ENCODE measurements at regions not wholly inside any gene's neighbourhood (a gene's known extent, or its start where the extent isn't known, plus 50 kb on each side); places are given as distances from the start of the nearest gene placed in this dataset.

DNA sequence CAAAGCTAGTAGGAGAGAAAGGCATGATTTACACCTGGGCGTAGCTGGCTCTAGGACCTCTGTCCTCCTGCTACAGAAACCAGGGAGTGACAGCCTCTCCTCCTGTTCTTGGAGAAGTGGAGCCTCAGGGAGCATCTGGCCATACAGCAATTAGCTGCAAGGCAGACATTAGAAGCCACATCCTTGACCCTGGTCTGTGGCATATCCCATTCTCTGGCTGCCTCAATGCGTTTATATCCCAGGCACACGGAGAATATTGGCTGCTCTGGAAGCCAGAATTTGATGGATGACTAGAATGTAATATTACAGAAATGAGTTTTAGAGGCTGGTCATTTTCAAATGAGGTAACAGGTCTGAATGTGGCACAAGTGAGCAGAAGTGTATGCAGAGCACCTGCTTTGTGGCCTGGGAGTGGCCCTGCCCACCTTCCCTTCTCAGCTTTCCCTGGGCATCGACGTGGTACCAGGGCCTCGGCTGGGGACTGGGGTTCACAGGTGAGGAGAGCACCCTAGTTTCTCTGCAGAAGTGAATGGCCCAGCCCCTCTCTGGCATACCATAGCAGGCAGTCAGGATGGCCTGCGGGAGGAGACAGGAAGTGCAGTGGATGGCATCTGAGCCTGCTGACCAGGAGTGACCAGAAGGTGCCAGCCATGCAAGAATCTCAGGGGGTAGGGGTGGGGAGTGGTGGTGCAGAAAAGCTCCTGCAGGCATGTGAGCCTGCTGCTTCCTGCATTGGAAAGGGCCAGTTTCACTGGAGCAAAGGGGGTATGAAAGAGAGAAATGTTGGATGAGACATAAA is 367.2 kb upstream of the ZNF32 start:
- Histone ChIP-seq H3K27me3 (ENCODE audit: low read depth, low read length) (no peaks in the 10 kb centered on the region), H3K79me2 (ENCODE audit: low read length) (no peaks in the 10 kb centered on the region), H3K9ac (ENCODE audit: low read length) (no peak overlapping the region), H3K4me2 (ENCODE audit: low read length) (no peak overlapping the region), H3K36me3 (replicated peaks; ENCODE audit: low read depth, low read length) (no peaks in the 10 kb centered on the region), H3K27ac (ENCODE audit: low read length) (no peak overlapping the region), H4K20me1 (ENCODE audit: insufficient read depth, low read length) (no peaks in the 10 kb centered on the region), H2AFZ (ENCODE audit: low read depth, low read length) (no peak overlapping the region), H3K9me3 (ENCODE audit: insufficient read depth, low read length) (peaks cover 4% of the 10 kb centered on the region; the same call in 1 of the 2 replicates), H3K4me1 (ENCODE audit: low read length) (peaks cover 43% of the 10 kb centered on the region), H3K4me3 (ENCODE audit: low read length) (no peak overlapping the region)
- no peak for TF ChIP-seq EZH2phosphoT487 (IDR thresholded peaks at IDR 0.05; ENCODE audit: low read depth)
- TF ChIP-seq, protein P1, sequence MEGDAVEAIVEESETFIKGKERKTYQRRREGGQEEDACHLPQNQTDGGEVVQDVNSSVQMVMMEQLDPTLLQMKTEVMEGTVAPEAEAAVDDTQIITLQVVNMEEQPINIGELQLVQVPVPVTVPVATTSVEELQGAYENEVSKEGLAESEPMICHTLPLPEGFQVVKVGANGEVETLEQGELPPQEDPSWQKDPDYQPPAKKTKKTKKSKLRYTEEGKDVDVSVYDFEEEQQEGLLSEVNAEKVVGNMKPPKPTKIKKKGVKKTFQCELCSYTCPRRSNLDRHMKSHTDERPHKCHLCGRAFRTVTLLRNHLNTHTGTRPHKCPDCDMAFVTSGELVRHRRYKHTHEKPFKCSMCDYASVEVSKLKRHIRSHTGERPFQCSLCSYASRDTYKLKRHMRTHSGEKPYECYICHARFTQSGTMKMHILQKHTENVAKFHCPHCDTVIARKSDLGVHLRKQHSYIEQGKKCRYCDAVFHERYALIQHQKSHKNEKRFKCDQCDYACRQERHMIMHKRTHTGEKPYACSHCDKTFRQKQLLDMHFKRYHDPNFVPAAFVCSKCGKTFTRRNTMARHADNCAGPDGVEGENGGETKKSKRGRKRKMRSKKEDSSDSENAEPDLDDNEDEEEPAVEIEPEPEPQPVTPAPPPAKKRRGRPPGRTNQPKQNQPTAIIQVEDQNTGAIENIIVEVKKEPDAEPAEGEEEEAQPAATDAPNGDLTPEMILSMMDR (IDR thresholded peaks at IDR 0.05; ENCODE audit: low read depth, low read length) = no peak

DNA sequence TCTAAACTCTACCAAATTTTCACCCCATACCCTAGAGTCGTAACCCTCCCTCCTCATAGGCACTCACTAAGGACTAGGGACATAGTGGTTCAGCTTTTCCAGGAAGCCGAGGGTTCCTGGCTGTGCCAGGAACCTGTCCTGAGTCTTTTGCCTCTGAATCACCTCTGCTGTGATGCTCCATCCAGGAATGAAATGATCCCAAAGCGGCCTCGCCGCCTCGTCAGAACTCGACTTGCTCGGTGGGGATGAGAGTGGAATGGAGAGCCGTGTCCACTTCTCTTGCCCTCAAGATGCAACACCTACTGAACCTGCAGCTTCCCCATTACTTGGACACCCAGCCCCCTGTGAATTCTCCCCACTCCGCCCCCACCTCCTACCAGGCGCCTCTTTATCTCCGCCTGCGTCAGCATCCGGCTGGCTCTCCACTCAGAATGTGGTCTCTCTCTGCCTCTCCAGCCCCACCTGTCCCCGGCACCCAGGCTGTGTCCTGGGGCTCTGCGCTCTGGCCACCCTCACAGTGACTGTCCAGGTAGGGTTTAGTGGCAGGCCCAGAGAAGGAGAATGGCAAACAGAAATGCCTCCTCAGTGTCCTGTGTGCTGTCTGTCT is 366.1 kb upstream of the ZNF32 start:
- Histone ChIP-seq H3K4me2 (ENCODE audit: low read length) (no peak overlapping the region), H3K9me3 (ENCODE audit: insufficient read depth, low read length) (peaks cover 4% of the 10 kb centered on the region; the same call in 1 of the 2 replicates), H3K27me3 (ENCODE audit: low read depth, low read length) (no peaks in the 10 kb centered on the region), H2AFZ (ENCODE audit: low read depth, low read length) (no peak overlapping the region), H3K79me2 (ENCODE audit: low read length) (no peaks in the 10 kb centered on the region), H3K36me3 (replicated peaks; ENCODE audit: low read depth, low read length) (no peaks in the 10 kb centered on the region), H3K27ac (ENCODE audit: low read length) (no peak overlapping the region), H4K20me1 (ENCODE audit: insufficient read depth, low read length) (no peaks in the 10 kb centered on the region), H3K4me1 (ENCODE audit: low read length) (peaks cover 39% of the 10 kb centered on the region), H3K9ac (ENCODE audit: low read length) (no peak overlapping the region), H3K4me3 (ENCODE audit: low read length) (no peak overlapping the region)
- TF ChIP-seq, protein P1 (IDR thresholded peaks at IDR 0.05; ENCODE audit: low read depth, low read length) = no peak
- TF ChIP-seq EZH2phosphoT487 (IDR thresholded peaks at IDR 0.05; ENCODE audit: low read depth) = no peak

GRCh38 chr10:44013981-44014380 is 365.3 kb upstream of the ZNF32 start:
- Histone ChIP-seq H3K4me3 (ENCODE audit: low read length) (no peak overlapping the region), H3K9ac (ENCODE audit: low read length) (no peak overlapping the region), H3K4me2 (ENCODE audit: low read length) (no peak overlapping the region), H4K20me1 (ENCODE audit: insufficient read depth, low read length) (no peaks in the 10 kb centered on the region), H3K9me3 (ENCODE audit: insufficient read depth, low read length) (peaks cover 1% of the 10 kb centered on the region; the same call in 1 of the 2 replicates), H3K4me1 (ENCODE audit: low read length) (peaks cover 36% of the 10 kb centered on the region), H3K27ac (ENCODE audit: low read length) (no peak overlapping the region), H2AFZ (ENCODE audit: low read depth, low read length) (no peak overlapping the region), H3K79me2 (ENCODE audit: low read length) (no peaks in the 10 kb centered on the region), H3K36me3 (replicated peaks; ENCODE audit: low read depth, low read length) (no peaks in the 10 kb centered on the region), H3K27me3 (ENCODE audit: low read depth, low read length) (no peaks in the 10 kb centered on the region)
- no peak for TF ChIP-seq EZH2phosphoT487 (IDR thresholded peaks at IDR 0.05; ENCODE audit: low read depth)
- TF ChIP-seq, protein P1 (IDR thresholded peaks at IDR 0.05; ENCODE audit: low read depth, low read length) = no peak

- Histone ChIP-seq H3K27me3 (ENCODE audit: low read depth, low read length) (no peaks in the 10 kb centered on the region), H3K36me3 (replicated peaks; ENCODE audit: low read depth, low read length) (no peaks in the 10 kb centered on the region), H4K20me1 (ENCODE audit: insufficient read depth, low read length) (no peaks in the 10 kb centered on the region), H3K4me3 (ENCODE audit: low read length) (no peak overlapping the region), H3K9me3 (ENCODE audit: insufficient read depth, low read length) (no peaks in the 10 kb centered on the region), H3K79me2 (ENCODE audit: low read length) (no peaks in the 10 kb centered on the region), H3K27ac (ENCODE audit: low read length) (no peak overlapping the region), H3K4me2 (ENCODE audit: low read length) (no peak overlapping the region), H3K9ac (ENCODE audit: low read length) (no peak overlapping the region), H3K4me1 (ENCODE audit: low read length) (peaks cover 44% of the 10 kb centered on the region), H2AFZ (ENCODE audit: low read depth, low read length) (no peak overlapping the region)
- TF ChIP-seq, protein P1 (IDR thresholded peaks at IDR 0.05; ENCODE audit: low read depth, low read length) = no peak
- no peak for TF ChIP-seq EZH2phosphoT487 (IDR thresholded peaks at IDR 0.05; ENCODE audit: low read depth)
These were observed 364.2 kb upstream of the ZNF32 start for GRCh38 chr10:44012921-44013320.
